HL-60 (cell line): ENCODE measurements at regions not wholly inside any gene's neighbourhood (a gene's known extent, or its start where the extent isn't known, plus 50 kb on each side); places are given as distances from the start of the nearest gene placed in this dataset.
"Not testable (repeated sequence)": the region's sequence is repeated elsewhere in the genome, so short reads cannot be mapped to it uniquely, and the experiment has no call there.

ENCODE experiments used
- DNase-seq, 2 experiments: peaks; one replicate each; pipeline ENCODE4 v3.0.0-alpha.2; 2010 to 2020; ENCODE audit warnings: low read depth in 1 of 2, low spot score in 1 of 2
- H3K27ac ChIP-seq: fragments of 250-450 bp; sonication (Bioruptor Pico); replicated peaks from 2 replicates; pipeline ENCODE4 v1.5.1; 2020; ENCODE audit warnings: mild to moderate bottlenecking, moderate library complexity
- H3K27me3 ChIP-seq: fragments of 250-450 bp; sonication (Bioruptor Pico); 2 replicates; pipeline ENCODE4 v1.5.1; 2021; ENCODE audit warnings: mild to moderate bottlenecking, moderate library complexity; ENCODE audit not compliant: insufficient read depth, poor library complexity, severe bottlenecking
- H3K4me3 ChIP-seq: replicated peaks from 2 replicates; pipeline ENCODE4 v1.5.1; 2011; ENCODE audit warnings: mild to moderate bottlenecking, control low read depth, low read length; ENCODE audit not compliant: insufficient read depth
- GABPA ChIP-seq: IDR thresholded peaks from 2 replicates; pipeline ENCODE4 v1.6.1; 2012; ENCODE audit warnings: low read depth
- POLR2AphosphoS5 ChIP-seq: IDR thresholded peaks from 2 replicates; pipeline ENCODE4 v1.6.1; 2012; ENCODE audit warnings: low read depth
- SPI1 ChIP-seq: IDR thresholded peaks from 2 replicates; pipeline ENCODE4 v1.6.1; 2012; ENCODE audit warnings: low read depth, mild to moderate bottlenecking, borderline replicate concordance
- TF ChIP-seq, protein P1 (sequence below): IDR thresholded peaks from one replicate; pipeline ENCODE4 v1.5.1; 2011; ENCODE audit warnings: low read length, control low read depth, inconsistent platforms; ENCODE audit not compliant: insufficient read depth
- TF ChIP-seq, protein P2 (sequence below): IDR thresholded peaks from 2 replicates; pipeline ENCODE4 v1.6.1; 2012; ENCODE audit warnings: low read depth; ENCODE audit not compliant: insufficient replicate concordance

GRCh38 chr16:29154676-29155121, 169.8 kb downstream of the LAT start:
- Histone ChIP-seq H3K27ac (no peak overlapping the region), H3K4me3 (no peak overlapping the region), H3K27me3 (no peaks in the 10 kb centered on the region)
- TF ChIP-seq POLR2AphosphoS5 (no peak), SPI1 (no peak), GABPA (no peak)
- TF ChIP-seq, protein P1, sequence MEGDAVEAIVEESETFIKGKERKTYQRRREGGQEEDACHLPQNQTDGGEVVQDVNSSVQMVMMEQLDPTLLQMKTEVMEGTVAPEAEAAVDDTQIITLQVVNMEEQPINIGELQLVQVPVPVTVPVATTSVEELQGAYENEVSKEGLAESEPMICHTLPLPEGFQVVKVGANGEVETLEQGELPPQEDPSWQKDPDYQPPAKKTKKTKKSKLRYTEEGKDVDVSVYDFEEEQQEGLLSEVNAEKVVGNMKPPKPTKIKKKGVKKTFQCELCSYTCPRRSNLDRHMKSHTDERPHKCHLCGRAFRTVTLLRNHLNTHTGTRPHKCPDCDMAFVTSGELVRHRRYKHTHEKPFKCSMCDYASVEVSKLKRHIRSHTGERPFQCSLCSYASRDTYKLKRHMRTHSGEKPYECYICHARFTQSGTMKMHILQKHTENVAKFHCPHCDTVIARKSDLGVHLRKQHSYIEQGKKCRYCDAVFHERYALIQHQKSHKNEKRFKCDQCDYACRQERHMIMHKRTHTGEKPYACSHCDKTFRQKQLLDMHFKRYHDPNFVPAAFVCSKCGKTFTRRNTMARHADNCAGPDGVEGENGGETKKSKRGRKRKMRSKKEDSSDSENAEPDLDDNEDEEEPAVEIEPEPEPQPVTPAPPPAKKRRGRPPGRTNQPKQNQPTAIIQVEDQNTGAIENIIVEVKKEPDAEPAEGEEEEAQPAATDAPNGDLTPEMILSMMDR = no peak
- TF ChIP-seq, protein P2, sequence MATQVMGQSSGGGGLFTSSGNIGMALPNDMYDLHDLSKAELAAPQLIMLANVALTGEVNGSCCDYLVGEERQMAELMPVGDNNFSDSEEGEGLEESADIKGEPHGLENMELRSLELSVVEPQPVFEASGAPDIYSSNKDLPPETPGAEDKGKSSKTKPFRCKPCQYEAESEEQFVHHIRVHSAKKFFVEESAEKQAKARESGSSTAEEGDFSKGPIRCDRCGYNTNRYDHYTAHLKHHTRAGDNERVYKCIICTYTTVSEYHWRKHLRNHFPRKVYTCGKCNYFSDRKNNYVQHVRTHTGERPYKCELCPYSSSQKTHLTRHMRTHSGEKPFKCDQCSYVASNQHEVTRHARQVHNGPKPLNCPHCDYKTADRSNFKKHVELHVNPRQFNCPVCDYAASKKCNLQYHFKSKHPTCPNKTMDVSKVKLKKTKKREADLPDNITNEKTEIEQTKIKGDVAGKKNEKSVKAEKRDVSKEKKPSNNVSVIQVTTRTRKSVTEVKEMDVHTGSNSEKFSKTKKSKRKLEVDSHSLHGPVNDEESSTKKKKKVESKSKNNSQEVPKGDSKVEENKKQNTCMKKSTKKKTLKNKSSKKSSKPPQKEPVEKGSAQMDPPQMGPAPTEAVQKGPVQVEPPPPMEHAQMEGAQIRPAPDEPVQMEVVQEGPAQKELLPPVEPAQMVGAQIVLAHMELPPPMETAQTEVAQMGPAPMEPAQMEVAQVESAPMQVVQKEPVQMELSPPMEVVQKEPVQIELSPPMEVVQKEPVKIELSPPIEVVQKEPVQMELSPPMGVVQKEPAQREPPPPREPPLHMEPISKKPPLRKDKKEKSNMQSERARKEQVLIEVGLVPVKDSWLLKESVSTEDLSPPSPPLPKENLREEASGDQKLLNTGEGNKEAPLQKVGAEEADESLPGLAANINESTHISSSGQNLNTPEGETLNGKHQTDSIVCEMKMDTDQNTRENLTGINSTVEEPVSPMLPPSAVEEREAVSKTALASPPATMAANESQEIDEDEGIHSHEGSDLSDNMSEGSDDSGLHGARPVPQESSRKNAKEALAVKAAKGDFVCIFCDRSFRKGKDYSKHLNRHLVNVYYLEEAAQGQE = no peak
- DNase-seq = no peak

DNA sequence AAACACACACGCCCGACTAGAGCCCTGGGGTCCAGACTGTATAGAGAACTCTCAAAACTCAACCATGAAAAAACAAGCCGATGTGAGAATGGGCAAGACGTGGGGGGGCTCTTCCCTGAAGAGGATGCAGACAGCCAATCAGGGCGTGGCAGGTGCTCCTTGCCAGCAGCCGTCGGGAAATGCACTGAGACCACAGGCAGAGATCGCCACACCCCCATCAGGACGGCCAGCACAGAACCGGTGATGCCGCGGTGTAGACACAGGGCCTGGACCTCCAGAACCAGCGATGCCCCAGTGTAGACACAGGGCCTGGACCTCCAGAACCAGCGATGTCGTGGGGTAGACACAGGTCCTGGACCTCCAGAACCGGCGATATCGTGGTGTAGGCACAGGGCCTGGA, 169.2 kb downstream of the LAT start:
- no peak for DNase-seq
- Histone ChIP-seq H3K27ac (no peak overlapping the region), H3K27me3 (no peaks in the 10 kb centered on the region), H3K4me3 (no peak overlapping the region)
- TF ChIP-seq, protein P1 = no peak
- TF ChIP-seq POLR2AphosphoS5 = no peak
- no peak for TF ChIP-seq GABPA
- no peak for TF ChIP-seq SPI1
- TF ChIP-seq, protein P2 = no peak

- DNase-seq, H3K27ac ChIP-seq, H3K27me3 ChIP-seq, H3K4me3 ChIP-seq: not testable (repeated sequence)
These were observed 168.5 kb downstream of the LAT start for GRCh38 chr16:29153307-29153706.

DNA sequence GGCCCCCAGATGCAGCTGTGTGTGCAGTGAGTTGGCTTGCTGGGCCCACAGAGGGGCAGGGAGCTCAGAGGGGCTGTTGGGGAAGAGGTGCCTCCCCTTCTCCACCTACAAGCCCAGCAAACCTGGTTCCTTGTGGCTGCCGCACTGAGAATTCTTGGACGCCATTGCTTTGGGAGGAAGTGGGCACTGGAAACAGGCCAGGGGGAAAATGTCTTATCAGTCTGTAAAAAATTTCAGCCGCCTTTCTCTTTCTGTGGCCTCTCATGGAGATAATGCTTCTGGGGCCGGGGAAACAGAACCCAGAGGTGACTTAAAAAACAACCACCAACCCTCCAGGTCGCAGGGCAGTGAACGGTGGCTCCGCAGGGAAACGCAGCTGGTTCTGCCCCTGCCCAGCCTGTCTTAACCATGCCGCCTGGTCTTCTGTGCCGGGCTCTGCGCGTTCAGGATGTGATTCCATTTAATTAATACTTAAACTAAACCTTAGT, 167.7 kb downstream of the LAT start:
- TF ChIP-seq SPI1 = peak; percentile 48; the same call in 1 of the 2 replicates
- DNase-seq = peak; percentile 29 to 37
- H3K4me3 ChIP-seq, H3K27me3 ChIP-seq: not testable (repeated sequence)
- peak overlapping the region; percentile 58 for H3K27ac ChIP-seq

DNA sequence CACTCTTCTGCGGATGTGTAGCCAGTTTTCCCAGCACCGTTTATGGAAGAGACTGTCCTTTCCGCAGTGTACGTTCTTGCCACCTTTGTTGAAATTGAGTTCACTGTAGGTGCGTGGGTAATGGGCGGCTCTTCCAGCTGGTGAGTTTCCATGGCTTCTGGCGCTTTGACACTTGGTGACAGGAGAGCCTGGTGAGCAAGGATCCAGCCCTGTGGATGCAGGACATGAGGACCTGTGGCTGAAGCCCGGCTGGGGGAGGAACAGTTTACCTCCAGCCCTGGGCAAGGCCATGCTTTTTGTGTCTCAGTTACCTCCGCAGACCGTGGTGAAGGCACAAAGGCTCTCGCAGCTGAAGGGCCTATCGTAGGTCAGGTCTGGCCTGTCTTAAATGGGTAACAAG, 166.5 kb downstream of the LAT start:
- Histone ChIP-seq H3K4me3 (no peak overlapping the region), H3K27me3 (no peaks in the 10 kb centered on the region), H3K27ac (no peak overlapping the region)
- TF ChIP-seq, protein P1 = no peak
- no peak for TF ChIP-seq POLR2AphosphoS5
- no peak for TF ChIP-seq GABPA
- TF ChIP-seq, protein P2 = no peak
- TF ChIP-seq SPI1 = no peak
- no peak for DNase-seq

DNA sequence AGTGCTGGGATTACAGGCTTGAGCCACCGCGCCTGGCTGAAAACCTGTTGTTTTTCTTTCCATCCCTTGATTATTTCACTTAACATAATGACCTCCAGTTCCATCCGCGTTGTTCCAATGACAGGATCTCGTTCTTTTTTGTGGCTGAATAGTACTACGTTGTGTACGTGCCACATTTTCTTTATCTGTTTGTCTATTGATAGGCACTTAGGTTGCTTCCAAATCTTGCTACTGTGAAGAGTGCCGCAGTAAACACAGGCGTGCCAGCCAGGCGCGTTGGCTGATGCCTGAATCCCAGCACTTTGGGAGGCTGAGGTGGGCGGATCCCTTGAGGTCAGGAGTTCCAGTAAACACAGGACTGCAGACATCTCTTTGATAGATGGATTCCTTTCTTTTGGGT, 165.1 kb downstream of the LAT start:
- H3K27me3 ChIP-seq, H3K4me3 ChIP-seq, DNase-seq, H3K27ac ChIP-seq: not testable (repeated sequence)
